ENCODE measurements at regions not wholly inside any gene's neighbourhood (a gene's known extent, or its start where the extent isn't known, plus 50 kb on each side); places are given as distances from the start of the nearest gene placed in this dataset.

DNA sequence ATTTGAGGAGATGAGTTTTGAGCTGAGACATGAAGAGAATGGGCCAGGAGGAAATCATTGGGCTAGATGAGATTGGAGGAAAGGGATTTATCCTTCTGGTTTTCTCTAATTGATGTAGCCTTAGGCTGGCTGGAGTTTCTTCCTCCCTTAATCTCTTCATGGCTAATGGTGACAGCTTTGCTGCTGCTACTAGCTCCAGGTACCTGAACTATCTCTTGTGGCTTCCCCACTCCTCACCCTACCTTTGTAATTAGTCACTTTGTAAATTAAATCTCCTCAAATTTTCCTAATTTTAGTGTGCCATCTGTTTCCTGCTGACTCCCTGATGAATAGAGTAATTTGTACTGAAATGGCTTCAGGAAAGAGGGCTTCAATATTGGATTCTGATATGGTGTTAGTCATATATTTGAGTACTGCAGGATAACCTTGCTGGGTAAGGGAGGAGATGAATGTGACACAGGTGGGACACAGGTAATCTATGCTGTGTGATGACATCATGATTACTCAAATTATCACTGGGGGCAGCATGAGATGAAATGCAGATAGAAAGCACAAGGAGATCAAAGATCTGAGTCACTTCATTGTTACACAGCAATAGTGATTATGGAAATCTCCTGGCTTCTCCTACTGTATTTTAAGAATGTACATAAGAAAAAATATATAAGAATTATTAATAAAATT, 1134.1 kb upstream of the DDX18 start:
- no peak for DNase-seq (ENCODE audit: low spot score in 2 of 2)
- TF ChIP-seq, protein P1, sequence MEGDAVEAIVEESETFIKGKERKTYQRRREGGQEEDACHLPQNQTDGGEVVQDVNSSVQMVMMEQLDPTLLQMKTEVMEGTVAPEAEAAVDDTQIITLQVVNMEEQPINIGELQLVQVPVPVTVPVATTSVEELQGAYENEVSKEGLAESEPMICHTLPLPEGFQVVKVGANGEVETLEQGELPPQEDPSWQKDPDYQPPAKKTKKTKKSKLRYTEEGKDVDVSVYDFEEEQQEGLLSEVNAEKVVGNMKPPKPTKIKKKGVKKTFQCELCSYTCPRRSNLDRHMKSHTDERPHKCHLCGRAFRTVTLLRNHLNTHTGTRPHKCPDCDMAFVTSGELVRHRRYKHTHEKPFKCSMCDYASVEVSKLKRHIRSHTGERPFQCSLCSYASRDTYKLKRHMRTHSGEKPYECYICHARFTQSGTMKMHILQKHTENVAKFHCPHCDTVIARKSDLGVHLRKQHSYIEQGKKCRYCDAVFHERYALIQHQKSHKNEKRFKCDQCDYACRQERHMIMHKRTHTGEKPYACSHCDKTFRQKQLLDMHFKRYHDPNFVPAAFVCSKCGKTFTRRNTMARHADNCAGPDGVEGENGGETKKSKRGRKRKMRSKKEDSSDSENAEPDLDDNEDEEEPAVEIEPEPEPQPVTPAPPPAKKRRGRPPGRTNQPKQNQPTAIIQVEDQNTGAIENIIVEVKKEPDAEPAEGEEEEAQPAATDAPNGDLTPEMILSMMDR (IDR thresholded peaks at IDR 0.05), result no peak
- no peak for TF ChIP-seq POLR2A (IDR thresholded peaks at IDR 0.05)
- Histone ChIP-seq H3K4me1 (no peaks in the 10 kb centered on the region), H3K27me3 (no peaks in the 10 kb centered on the region), H3K36me3 (no peaks in the 10 kb centered on the region), H3K4me3 (no peak overlapping the region), H3K27ac (no peak overlapping the region), H3K9me3 (peaks cover 0 to 3% of the 10 kb centered on the region in 2 donors)
- intact Hi-C loops (cut with DNase I; ENCODE audit: low total_unique reads), result no loop called here

DNA sequence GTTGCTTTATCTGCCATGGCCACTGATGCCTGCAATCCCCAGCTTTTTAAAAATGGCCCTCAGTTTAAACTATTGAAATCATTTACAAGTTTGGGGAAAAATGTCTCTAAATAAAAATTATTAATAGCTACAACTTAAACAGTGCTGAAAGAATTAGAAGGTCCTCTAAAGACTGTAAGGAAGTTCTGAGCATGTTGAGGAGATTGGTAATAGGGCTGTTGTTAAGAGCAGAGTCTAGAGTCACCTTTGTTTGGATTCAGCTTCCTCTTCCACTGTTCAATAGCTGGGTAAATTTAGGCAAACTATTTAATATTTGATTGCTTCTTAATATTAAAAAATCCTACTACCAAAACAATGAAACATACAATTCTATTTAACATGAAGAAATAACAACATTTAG, 1127.1 kb upstream of the DDX18 start:
- no peak for DNase-seq (ENCODE audit: low spot score in 2 of 2)
- H3K27me3 ChIP-seq, result no peaks in the 10 kb centered on the region
- TF ChIP-seq, protein P1 (IDR thresholded peaks at IDR 0.05), result no peak
- H3K9me3 ChIP-seq, result peaks cover 0 to 11% of the 10 kb centered on the region in 2 donors
- H3K36me3 ChIP-seq, result no peaks in the 10 kb centered on the region
- H3K4me1 ChIP-seq, result no peaks in the 10 kb centered on the region
- no peak overlapping the region for H3K4me3 ChIP-seq
- no peak overlapping the region for H3K27ac ChIP-seq
- intact Hi-C loops (cut with DNase I; ENCODE audit: low total_unique reads), result no loop called here

DNA sequence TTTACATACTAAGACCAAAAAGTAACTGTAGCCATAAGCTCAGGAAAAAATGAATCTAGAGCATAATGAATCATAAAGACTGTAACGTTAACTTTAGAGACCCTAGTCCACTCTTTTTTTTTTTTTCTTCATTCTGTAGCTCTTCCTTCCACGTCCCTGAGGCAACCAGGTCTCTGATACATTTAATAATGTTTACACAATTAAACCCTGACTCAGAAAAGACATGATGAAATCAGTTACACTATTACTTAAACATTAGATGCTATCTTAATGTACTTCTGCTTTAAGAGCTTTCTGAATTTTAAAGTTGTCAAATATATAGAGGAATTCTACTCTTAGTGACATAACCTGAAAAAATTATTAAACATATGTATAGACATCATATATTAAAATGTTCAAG, 1121.5 kb upstream of the DDX18 start:
- no peaks in the 10 kb centered on the region for H3K4me1 ChIP-seq
- no peaks in the 10 kb centered on the region for H3K36me3 ChIP-seq
- H3K27ac ChIP-seq, result no peak overlapping the region
- TF ChIP-seq POLR2A (IDR thresholded peaks at IDR 0.05) (no peak), POLR2AphosphoS5 (IDR thresholded peaks at IDR 0.05) (no peak)
- TF ChIP-seq, protein P1 (IDR thresholded peaks at IDR 0.05), result no peak
- intact Hi-C loops (cut with DNase I; ENCODE audit: low total_unique reads), result no loop called here
- H3K9me3 ChIP-seq, result peaks cover 0 to 11% of the 10 kb centered on the region in 2 donors
- no peak overlapping the region for H3K4me3 ChIP-seq
- H3K27me3 ChIP-seq, result no peaks in the 10 kb centered on the region
- DNase-seq (ENCODE audit: low spot score in 2 of 2), result no peak

DNA sequence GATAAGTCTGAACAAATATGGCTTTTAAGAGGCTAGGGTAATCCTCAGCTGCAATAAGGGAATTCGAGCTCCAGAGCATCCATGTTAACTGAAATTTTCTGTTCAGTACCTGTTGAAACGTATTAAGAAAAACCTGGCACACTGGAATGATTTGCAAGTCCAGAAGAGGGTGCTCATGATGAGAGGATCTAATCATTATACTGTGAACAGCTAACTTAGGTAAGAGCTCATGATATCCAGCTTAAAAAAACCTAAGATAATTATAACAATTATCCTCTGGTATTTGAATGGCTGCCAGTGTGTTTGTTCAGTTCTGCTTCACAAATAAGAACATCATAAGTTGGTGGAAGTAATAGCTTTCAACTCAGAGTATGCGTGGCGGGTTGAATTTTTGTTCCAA, 1118.3 kb upstream of the DDX18 start:
- Histone ChIP-seq H3K4me1 (no peaks in the 10 kb centered on the region), H3K27ac (no peak overlapping the region), H3K36me3 (no peaks in the 10 kb centered on the region), H3K9me3 (no peaks in the 10 kb centered on the region), H3K4me3 (no peak overlapping the region), H3K27me3 (no peaks in the 10 kb centered on the region)
- no peak for DNase-seq (ENCODE audit: low spot score in 2 of 2)
- TF ChIP-seq POLR2AphosphoS5 (IDR thresholded peaks at IDR 0.05) (no peak), POLR2A (IDR thresholded peaks at IDR 0.05) (no peak)
- TF ChIP-seq, protein P1 (IDR thresholded peaks at IDR 0.05), result no peak
- intact Hi-C loops (cut with DNase I; ENCODE audit: low total_unique reads), result no loop called here

DNA sequence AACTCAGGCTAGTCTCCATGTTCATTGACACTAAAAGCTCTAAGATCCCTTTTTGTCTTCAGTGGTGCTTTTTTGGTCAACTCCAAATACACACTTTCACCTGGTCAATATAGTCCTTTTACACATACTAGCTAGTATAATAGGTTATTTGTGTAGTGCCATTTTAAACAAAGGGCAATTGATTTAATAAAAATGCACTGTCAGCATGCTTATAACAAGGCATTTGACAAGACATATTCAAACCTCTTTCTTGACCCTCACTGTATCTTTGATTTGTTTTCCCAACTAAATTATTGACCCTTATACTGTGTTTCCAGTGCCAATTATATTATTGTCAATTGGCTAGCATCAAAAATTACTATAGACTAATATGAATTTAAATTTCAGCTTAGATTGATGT, 1117.6 kb upstream of the DDX18 start:
- intact Hi-C loops (cut with DNase I; ENCODE audit: low total_unique reads), result no loop called here
- Histone ChIP-seq H3K27me3 (no peaks in the 10 kb centered on the region), H3K4me1 (no peaks in the 10 kb centered on the region), H3K9me3 (no peaks in the 10 kb centered on the region), H3K27ac (no peak overlapping the region), H3K4me3 (no peak overlapping the region), H3K36me3 (no peaks in the 10 kb centered on the region)
- no peak for DNase-seq (ENCODE audit: low spot score in 2 of 2)
- no peak for TF ChIP-seq POLR2AphosphoS5 (IDR thresholded peaks at IDR 0.05)
- no peak for TF ChIP-seq POLR2A (IDR thresholded peaks at IDR 0.05)
- TF ChIP-seq, protein P1 (IDR thresholded peaks at IDR 0.05), result no peak
